ENCODE measurements at regions not wholly inside any gene's neighbourhood (a gene's known extent, or its start where the extent isn't known, plus 50 kb on each side); places are given as distances from the start of the nearest gene placed in this dataset.

DNA sequence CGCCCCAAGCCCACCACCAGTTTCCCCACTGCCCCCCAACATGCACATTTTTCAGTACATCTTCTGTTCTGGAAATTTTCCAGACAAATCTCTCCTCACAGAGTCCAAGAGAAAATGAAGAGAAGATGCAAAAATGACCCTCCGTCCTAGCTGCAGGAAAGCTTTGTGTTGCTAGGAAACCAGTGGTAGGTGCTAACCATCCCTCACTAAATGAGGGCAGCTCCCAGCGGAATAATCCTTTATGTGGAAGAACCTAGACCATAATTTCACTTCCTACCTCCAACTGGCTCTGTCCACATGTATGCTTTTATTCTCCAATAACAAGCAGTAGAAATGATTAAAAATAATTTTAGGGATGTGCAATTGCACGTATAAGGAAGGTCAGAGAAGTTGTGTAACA is 311.9 kb upstream of the EPHA4 start:
- intact Hi-C loops (cut with micrococcal nuclease) = no loop called here
- DNase-seq (no peak), ATAC-seq (no peak)

- ATAC-seq (no peak), DNase-seq (no peak)
- intact Hi-C loops (cut with micrococcal nuclease) = no loop called here
These were observed 303.9 kb upstream of the EPHA4 start for GRCh38 chr2:221876016-221876415.

DNA sequence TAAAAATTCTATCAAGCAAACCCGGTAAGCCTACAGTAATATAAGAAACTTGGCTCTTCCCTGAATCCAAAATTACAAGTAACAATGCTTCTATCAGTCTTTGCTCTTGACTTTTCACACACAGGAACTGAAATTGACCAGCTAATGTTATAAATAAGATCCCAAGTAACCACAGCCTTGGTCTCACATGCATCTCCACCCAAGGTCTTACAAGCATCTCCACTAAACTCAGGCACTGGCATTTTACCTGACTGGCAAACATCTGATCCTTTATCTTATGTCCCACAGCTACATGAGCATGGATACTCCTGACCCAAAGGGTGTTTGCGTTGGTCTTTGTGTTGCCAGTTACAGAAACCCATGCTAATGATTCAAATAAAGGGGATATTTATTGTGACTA is 302.3 kb upstream of the EPHA4 start:
- intact Hi-C loops (cut with micrococcal nuclease) = no loop called here
- ATAC-seq = no peak

DNA sequence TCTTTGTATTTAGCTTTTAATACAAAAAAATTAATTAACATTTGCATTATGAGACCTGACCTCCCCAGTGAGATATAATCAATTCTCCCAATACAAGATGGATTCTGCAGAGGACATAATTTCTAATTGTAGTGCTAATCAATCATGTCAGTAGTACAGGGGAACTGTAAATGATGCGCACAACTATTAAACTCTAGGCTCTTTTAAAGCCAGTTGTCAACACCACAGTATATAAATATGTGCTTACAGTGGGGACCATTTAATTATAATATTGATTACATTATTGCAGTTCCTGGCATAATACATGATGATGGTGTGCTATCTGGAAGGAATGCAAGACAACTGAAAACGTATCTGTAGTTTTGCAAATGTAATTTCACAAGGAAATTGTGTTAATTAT is 285.6 kb upstream of the EPHA4 start:
- ATAC-seq = no peak
- DNase-seq = no peak
- intact Hi-C loops (cut with micrococcal nuclease) = no loop called here

More for the DNA sequence above, 302.3 kb upstream of the EPHA4 start:
- DNase-seq = no peak

- ATAC-seq = no peak
These were observed 281.2 kb upstream of the EPHA4 start for GRCh38 chr2:221853297-221853696.

GRCh38 chr2:221851531-221852045 is 279.5 kb upstream of the EPHA4 start:
- ATAC-seq = no peak
- intact Hi-C loops (cut with micrococcal nuclease) = no loop called here
- DNase-seq = no peak

More at GRCh38 chr2:221853297-221853696, 281.2 kb upstream of the EPHA4 start:
- intact Hi-C loops (cut with micrococcal nuclease) = no loop called here
- no peak for DNase-seq

- intact Hi-C loops (cut with micrococcal nuclease) = no loop called here
- ATAC-seq (no peak), DNase-seq (no peak)
These were observed 278.0 kb upstream of the EPHA4 start for GRCh38 chr2:221850076-221850475.

DNA sequence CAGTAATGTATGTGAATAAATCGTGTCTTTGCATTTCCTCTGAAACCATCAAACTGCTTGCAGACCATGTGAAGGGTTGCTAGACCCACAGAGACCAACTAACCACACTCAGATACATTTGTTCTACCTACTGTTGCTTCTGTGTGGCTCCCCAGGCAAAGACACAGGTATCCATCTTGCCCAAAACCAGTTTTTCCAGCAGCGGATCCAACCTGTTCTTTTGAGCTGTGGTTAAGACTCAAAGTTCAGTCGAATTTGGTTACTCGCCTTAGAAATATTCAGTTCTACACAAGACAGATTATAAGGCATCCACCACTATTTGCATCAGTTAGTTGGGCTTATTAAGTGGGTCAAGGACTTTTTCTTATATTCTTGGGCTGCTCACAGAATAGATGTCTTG is 276.2 kb upstream of the EPHA4 start:
- DNase-seq (no peak), ATAC-seq (no peak)
- intact Hi-C loops (cut with micrococcal nuclease) = no loop called here

DNA sequence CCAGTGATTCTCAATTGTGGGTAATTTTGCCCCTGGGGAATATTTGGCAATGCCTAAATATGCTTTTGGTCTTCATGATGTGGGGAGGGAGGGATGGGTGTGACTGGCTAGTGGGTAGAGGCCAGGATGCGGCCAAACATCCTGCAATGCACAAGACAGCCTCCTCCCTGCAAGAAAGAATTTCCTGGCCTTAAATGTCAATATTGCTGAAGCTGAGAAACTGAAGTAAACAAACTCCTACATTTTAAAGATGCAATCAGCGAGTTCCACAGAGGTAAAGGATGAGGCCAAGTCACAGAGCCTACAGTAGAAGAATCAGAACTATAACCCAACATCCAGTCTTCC is 272.9 kb upstream of the EPHA4 start:
- intact Hi-C loops (cut with micrococcal nuclease) = no loop called here
- ATAC-seq (no peak), DNase-seq (no peak)

- no peak for ATAC-seq
- no peak for DNase-seq
- intact Hi-C loops (cut with micrococcal nuclease) = no loop called here
These were observed 272.3 kb upstream of the EPHA4 start for GRCh38 chr2:221844212-221845020.

GRCh38 chr2:221836095-221836494 is 264.0 kb upstream of the EPHA4 start:
- ATAC-seq (no peak), DNase-seq (no peak)
- intact Hi-C loops (cut with micrococcal nuclease) = no loop called here

DNA sequence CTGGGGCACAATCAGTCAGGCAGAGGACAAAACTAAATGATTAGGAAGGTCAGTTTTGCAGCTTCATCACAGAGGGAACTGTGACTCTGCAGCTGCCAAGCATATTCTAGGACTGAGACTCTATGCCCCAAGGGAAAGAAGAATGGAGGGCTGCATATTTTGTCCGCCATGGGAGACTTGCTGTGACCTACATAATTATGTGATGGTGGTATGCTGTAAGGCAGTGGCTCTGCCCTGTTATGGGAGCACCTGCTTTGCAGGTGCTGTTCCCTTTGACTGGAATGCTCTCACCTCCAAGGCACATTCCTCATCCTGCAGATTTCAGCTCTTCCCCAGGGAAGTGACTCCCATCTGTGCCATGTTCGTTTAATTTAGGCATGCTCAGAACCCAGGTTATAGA is 261.9 kb upstream of the EPHA4 start:
- ATAC-seq = no peak
- DNase-seq = no peak
- intact Hi-C loops (cut with micrococcal nuclease) = no loop called here

DNA sequence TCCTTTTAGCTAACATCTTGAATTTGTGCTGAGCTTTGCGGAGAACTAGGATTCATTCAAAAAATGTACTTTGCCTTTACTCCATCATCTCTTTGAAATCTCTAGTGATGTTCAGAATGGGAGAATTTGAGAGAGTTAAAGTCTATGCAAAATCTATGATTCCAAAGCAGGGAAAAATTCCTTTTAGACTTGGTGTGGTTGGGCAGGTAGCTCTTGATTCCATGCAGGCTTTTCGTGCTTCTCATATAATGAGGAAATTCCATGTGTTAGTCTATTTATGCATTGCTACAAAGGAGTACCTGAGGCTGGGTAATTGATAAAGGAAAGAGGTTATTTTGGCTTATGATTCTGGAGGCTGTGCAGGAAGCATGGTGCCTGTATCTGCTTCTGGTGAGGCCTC is 258.9 kb upstream of the EPHA4 start:
- DNase-seq (no peak), ATAC-seq (no peak)
- intact Hi-C loops (cut with micrococcal nuclease) = no loop called here

DNA sequence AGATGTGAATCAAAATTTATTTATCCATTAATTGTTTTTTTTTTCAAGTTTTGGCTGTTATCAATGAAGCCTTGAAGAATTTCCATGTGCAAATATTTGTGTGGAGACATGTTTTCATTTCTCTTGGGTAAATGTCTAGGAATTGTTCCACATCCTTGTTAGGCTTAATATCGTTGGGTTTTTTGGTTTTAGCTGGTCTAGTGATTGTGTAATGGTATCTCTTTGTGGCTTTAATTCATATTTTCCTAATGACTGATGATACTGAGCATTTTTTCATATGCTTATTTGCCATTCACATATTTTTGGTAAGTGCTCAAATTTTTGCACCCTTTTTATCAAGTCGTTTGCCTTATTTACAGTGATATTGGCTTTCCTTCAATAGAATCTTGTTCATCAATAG is 250.3 kb upstream of the EPHA4 start:
- ATAC-seq (no peak), DNase-seq (no peak)
- intact Hi-C loops (cut with micrococcal nuclease) = no loop called here

- no peak for ATAC-seq
- intact Hi-C loops (cut with micrococcal nuclease) = no loop called here
- no peak for DNase-seq
These were observed 246.7 kb upstream of the EPHA4 start for GRCh38 chr2:221818616-221819320.

DNA sequence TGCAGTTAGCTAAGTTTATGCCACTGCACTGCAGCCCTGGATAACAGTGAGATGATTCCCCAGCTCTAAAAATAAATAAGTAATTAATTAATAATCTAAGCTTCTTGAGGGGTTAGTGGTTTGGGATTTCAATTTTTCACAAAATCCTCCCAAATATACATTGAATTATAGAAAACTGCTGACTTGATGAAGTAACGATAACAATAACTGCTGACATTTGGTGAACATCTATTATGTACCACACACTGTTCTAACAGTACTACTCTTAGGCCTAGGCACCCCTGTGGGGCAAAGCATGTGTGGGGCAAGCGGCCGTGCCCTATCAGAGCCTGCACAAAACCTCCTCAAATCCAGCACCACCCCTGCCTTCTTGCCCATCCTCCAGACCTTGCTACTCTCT is 245.8 kb upstream of the EPHA4 start:
- intact Hi-C loops (cut with micrococcal nuclease) = no loop called here
- DNase-seq (no peak), ATAC-seq (no peak)

- no peak for ATAC-seq
- intact Hi-C loops (cut with micrococcal nuclease) = no loop called here
These were observed 244.9 kb upstream of the EPHA4 start for GRCh38 chr2:221817052-221817451.

GRCh38 chr2:221816566-221816965 is 244.5 kb upstream of the EPHA4 start:
- intact Hi-C loops (cut with micrococcal nuclease) = no loop called here
- no peak for DNase-seq
- ATAC-seq = no peak

More at GRCh38 chr2:221817052-221817451, 244.9 kb upstream of the EPHA4 start:
- no peak for DNase-seq

GRCh38 chr2:221810650-221811049 is 238.5 kb upstream of the EPHA4 start:
- DNase-seq (no peak), ATAC-seq (no peak)
- intact Hi-C loops (cut with micrococcal nuclease) = no loop called here

- no peak for DNase-seq
- no peak for ATAC-seq
- intact Hi-C loops (cut with micrococcal nuclease) = no loop called here
These were observed 238.1 kb upstream of the EPHA4 start for GRCh38 chr2:221810245-221810644.

- no peak for DNase-seq
- ATAC-seq = no peak
- intact Hi-C loops (cut with micrococcal nuclease) = no loop called here
These were observed 236.4 kb upstream of the EPHA4 start for GRCh38 chr2:221808488-221808887.
